Keratinocyte (primary cell): ENCODE measurements at regions not wholly inside any gene's neighbourhood (a gene's known extent, or its start where the extent isn't known, plus 50 kb on each side); places are given as distances from the start of the nearest gene placed in this dataset.

Source experiments
- DNase-seq: peaks from one replicate; pipeline ENCODE4 v3.0.0-alpha.2; 2011; ENCODE audit warnings: low read depth, missing footprints, low spot score
- FAIRE-seq: peaks from 2 replicates; lab custom pipeline; 2011; peaks lifted over from hg19 to GRCh38; lab: Jason Lieb, UNC
- H2AFZ ChIP-seq: 2 replicates; pipeline ENCODE4 v1.6.0; 2012; ENCODE audit warnings: low read length, control low read depth, inconsistent platforms; ENCODE audit not compliant: control insufficient read depth
- H3K27ac ChIP-seq: 2 replicates; pipeline ENCODE4 v1.5.1; 2011; ENCODE audit warnings: low read length; ENCODE audit not compliant: control insufficient read depth, insufficient read depth
- H3K27me3 ChIP-seq: 3 replicates; pipeline ENCODE4 v1.6.0; 2011; ENCODE audit warnings: low read length; ENCODE audit not compliant: control insufficient read depth, insufficient read depth; ENCODE audit errors: extremely low read depth
- H3K36me3 ChIP-seq, 2 experiments: 2 replicates in 1 of 2; 3 replicates in 1 of 2; pipeline ENCODE4 v1.5.1; 2011; ENCODE audit warnings: low read length in 2 of 2, mild to moderate bottlenecking in 1 of 2; ENCODE audit not compliant: control insufficient read depth in 2 of 2, insufficient read depth in 2 of 2; ENCODE audit errors: extremely low read depth in 1 of 2
- H3K4me1 ChIP-seq: 3 replicates; pipeline ENCODE4 v1.5.1; 2011; ENCODE audit warnings: low read length; ENCODE audit not compliant: control insufficient read depth, insufficient read depth; ENCODE audit errors: extremely low read depth
- H3K4me2 ChIP-seq: 3 replicates; pipeline ENCODE4 v1.6.0; 2011; ENCODE audit warnings: low read depth, low read length; ENCODE audit not compliant: control insufficient read depth, insufficient read depth; ENCODE audit errors: extremely low read depth
- H3K4me3 ChIP-seq, 3 experiments: fragments of 200-600 bp in 1 of 3; sonication (generic) in 1 of 3; 2 replicates in 2 of 3; 3 replicates in 1 of 3; pipeline ENCODE4 v1.5.1; 2011 to 2016; ENCODE audit warnings: low read length in 3 of 3, mild to moderate bottlenecking in 3 of 3, control low read depth in 2 of 3, inconsistent platforms in 1 of 3, low read depth in 1 of 3, mixed read lengths in 1 of 3, mixed run types in 1 of 3, moderate library complexity in 1 of 3; ENCODE audit not compliant: control insufficient read depth in 2 of 3, insufficient read depth in 2 of 3; ENCODE audit errors: extremely low read depth in 1 of 3
- H3K79me2 ChIP-seq: 2 replicates; pipeline ENCODE4 v1.6.0; 2012; ENCODE audit warnings: low read length; ENCODE audit not compliant: control insufficient read depth, insufficient read depth
- H3K9ac ChIP-seq: 3 replicates; pipeline ENCODE4 v1.6.0; 2011; ENCODE audit warnings: low read length; ENCODE audit not compliant: control insufficient read depth, insufficient read depth; ENCODE audit errors: extremely low read depth
- H3K9me1 ChIP-seq: 3 replicates; pipeline ENCODE4 v1.6.0; 2011; ENCODE audit warnings: low read length; ENCODE audit not compliant: control insufficient read depth, insufficient read depth; ENCODE audit errors: extremely low read depth
- H3K9me3 ChIP-seq: 2 replicates; pipeline ENCODE4 v1.5.1; 2012; ENCODE audit warnings: low read depth, low read length; ENCODE audit not compliant: control insufficient read depth
- H4K20me1 ChIP-seq: 3 replicates; pipeline ENCODE4 v1.6.0; 2011; ENCODE audit warnings: low read length; ENCODE audit not compliant: control insufficient read depth, insufficient read depth; ENCODE audit errors: extremely low read depth
- EZH2 ChIP-seq: IDR thresholded peaks from one replicate; pipeline ENCODE4 v1.6.1; 2012; ENCODE audit warnings: inconsistent platforms, mild to moderate bottlenecking, low read length, moderate library complexity
- dilution Hi-C: fragments of 300-500 bp; cut with MboI; formaldehyde crosslinking; loops from one replicate; pipeline ENCODE4 v1.7.0; 2020; ENCODE audit warnings: low sequenced_read_pairs; ENCODE audit not compliant: extremely low pct_ligation_motif_present
- TF ChIP-seq, protein P1 (sequence below), 3 experiments: IDR thresholded peaks in 1 of 3; conservative IDR thresholded peaks in 1 of 3; optimal IDR thresholded peaks in 1 of 3; 2 replicates in 2 of 3; 3 replicates in 1 of 3; pipeline versions ENCODE3 to v1.5.1; 2011; ENCODE audit warnings: low read length in 3 of 3, mild to moderate bottlenecking in 3 of 3, moderate library complexity in 2 of 3, control low read depth in 1 of 3, inconsistent platforms in 1 of 3; ENCODE audit not compliant: insufficient read depth in 2 of 3; ENCODE audit errors: extremely low read depth in 1 of 3

DNA sequence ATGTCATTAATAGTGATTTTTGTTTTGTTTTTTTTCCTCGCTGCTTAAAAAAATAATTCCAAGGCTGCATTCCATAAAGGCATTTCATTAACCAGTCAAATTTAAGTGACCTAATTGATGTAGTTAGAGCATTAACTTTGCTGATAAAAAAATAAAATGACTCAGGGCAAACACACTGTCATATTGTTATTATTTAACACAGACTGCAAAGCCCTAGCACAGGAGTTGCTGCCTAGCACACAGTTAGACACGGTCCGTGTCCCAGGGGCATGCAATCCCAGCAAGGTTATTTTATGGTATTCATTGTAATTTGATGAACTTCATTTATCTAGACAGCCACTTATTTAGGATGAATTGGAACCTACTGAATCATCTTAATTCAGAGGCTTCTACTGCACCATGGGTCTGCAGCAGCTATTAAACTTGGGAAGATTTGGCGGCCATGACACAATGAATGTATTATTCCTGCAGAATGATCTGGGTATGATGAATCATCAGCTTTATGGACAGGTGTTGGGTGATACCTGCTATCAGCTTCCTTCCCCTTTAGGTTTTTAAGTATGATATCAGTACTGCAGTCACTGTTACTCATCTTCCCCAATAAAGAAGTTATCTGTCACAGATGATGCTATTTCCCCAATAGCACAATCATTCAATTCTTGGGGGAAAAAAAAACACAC is 182.7 kb downstream of the PPARGC1A start:
- Histone ChIP-seq H2AFZ (no peak overlapping the region), H4K20me1 (no peaks in the 10 kb centered on the region), H3K27me3 (no peaks in the 10 kb centered on the region), H3K4me2 (no peak overlapping the region), H3K9ac (no peak overlapping the region), H3K9me3 (no peaks in the 10 kb centered on the region), H3K9me1 (no peaks in the 10 kb centered on the region), H3K27ac (no peak overlapping the region), H3K79me2 (no peaks in the 10 kb centered on the region), H3K36me3 (no peaks in the 10 kb centered on the region), H3K4me1 (no peaks in the 10 kb centered on the region), H3K4me3 (no peak overlapping the region)
- dilution Hi-C loops = no loop called here
- TF ChIP-seq EZH2 = no peak
- TF ChIP-seq, protein P1, sequence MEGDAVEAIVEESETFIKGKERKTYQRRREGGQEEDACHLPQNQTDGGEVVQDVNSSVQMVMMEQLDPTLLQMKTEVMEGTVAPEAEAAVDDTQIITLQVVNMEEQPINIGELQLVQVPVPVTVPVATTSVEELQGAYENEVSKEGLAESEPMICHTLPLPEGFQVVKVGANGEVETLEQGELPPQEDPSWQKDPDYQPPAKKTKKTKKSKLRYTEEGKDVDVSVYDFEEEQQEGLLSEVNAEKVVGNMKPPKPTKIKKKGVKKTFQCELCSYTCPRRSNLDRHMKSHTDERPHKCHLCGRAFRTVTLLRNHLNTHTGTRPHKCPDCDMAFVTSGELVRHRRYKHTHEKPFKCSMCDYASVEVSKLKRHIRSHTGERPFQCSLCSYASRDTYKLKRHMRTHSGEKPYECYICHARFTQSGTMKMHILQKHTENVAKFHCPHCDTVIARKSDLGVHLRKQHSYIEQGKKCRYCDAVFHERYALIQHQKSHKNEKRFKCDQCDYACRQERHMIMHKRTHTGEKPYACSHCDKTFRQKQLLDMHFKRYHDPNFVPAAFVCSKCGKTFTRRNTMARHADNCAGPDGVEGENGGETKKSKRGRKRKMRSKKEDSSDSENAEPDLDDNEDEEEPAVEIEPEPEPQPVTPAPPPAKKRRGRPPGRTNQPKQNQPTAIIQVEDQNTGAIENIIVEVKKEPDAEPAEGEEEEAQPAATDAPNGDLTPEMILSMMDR (optimal IDR thresholded peaks at IDR 0.05 in 1 of 3, IDR thresholded peaks at IDR 0.05 in 1 of 3, conservative IDR thresholded peaks at IDR 0.05 in 1 of 3; ENCODE audit: extremely low read depth in 1 of 3, insufficient read depth in 2 of 3, low read length in 3 of 3) = no peak
- DNase-seq (no peak), FAIRE-seq (peak; percentile 13)

GRCh38 chr4:23700197-23700596 is 189.7 kb downstream of the PPARGC1A start:
- FAIRE-seq (no peak), DNase-seq (no peak)
- Histone ChIP-seq H3K27ac (no peak overlapping the region), H3K36me3 (no peaks in the 10 kb centered on the region), H3K9me1 (no peaks in the 10 kb centered on the region), H3K9ac (no peak overlapping the region), H2AFZ (no peak overlapping the region), H3K4me3 (no peak overlapping the region), H3K4me1 (no peaks in the 10 kb centered on the region), H3K9me3 (no peaks in the 10 kb centered on the region), H4K20me1 (no peaks in the 10 kb centered on the region), H3K79me2 (no peaks in the 10 kb centered on the region), H3K4me2 (no peak overlapping the region), H3K27me3 (no peaks in the 10 kb centered on the region)
- TF ChIP-seq EZH2 = no peak
- TF ChIP-seq, protein P1 (optimal IDR thresholded peaks at IDR 0.05 in 1 of 3, IDR thresholded peaks at IDR 0.05 in 1 of 3, conservative IDR thresholded peaks at IDR 0.05 in 1 of 3; ENCODE audit: extremely low read depth in 1 of 3, insufficient read depth in 2 of 3, low read length in 3 of 3) = no peak
- dilution Hi-C loops = no loop called here
